Stimulated activated naive B cell treated with anti-CD40 and anti-IgM and Interleukin-4, amounts not matched to agents 10 μg/mL and 1 μg/mL and 100 μg/mL, for 72 hours (primary cell): ENCODE measurements at regions not wholly inside any gene's neighbourhood (a gene's known extent, or its start where the extent isn't known, plus 50 kb on each side); places are given as distances from the start of the nearest gene placed in this dataset.
A peak's percentile ranks its signal among the peaks of the same experiment; 100 is the strongest.

Source experiments
- ATAC-seq, 2 donors: fragments of 150-1000 bp; cut with Tn5 transposase; replicated peaks; 2 replicates each; pipeline ENCODE4 v1.10.0; 2021; ENCODE audit warnings: moderate library complexity in 1 of 2
- DNase-seq: peaks from one replicate; pipeline ENCODE4 v3.0.0; 2021
- H3K27ac Mint-ChIP-seq: one replicate; pipeline ENCODE4 v1.8.0; 2022; ENCODE audit warnings: mild to moderate bottlenecking, mixed read lengths
- H3K27me3 Mint-ChIP-seq, 2 donors: one replicate each; pipeline ENCODE4 v1.8.0; 2022; ENCODE audit warnings: mixed read lengths in 2 of 2
- H3K36me3 Mint-ChIP-seq, 2 donors: one replicate each; pipeline ENCODE4 v1.8.0; 2022; ENCODE audit warnings: mixed read lengths in 2 of 2, mild to moderate bottlenecking in 1 of 2
- H3K4me1 Mint-ChIP-seq, 2 donors: one replicate each; pipeline ENCODE4 v1.8.0; 2022; ENCODE audit warnings: mixed read lengths in 2 of 2, mild to moderate bottlenecking in 1 of 2
- H3K4me3 Mint-ChIP-seq, 2 donors: one replicate each; pipeline ENCODE4 v1.8.0; 2022; ENCODE audit warnings: mild to moderate bottlenecking in 2 of 2, mixed read lengths in 2 of 2, moderate library complexity in 1 of 2
- H3K9me3 Mint-ChIP-seq, 2 donors: one replicate each; pipeline ENCODE4 v1.8.0; 2022; ENCODE audit warnings: mixed read lengths in 2 of 2, mild to moderate bottlenecking in 1 of 2

DNA sequence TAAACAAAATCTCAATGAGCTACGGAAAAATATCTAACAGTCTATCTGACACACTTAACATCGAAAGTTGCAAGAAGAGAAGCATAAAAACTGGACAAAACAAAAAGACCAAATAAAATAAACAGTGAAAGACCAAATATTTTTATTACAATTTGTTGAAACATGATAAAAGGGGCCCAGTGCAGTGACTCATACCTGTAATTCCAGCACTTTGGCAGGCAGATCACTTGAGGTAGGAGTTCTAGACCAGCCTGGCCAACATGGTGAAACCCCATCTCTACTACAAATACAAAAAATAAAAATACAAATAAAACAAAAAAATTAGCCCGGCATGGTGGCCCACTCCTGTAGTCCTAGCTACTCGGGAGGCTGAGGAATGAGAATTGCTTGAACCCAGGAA is 914.0 kb upstream of the ALCAM start:
- Mint-ChIP-seq H3K36me3 (no peaks in the 10 kb centered on the region), H3K9me3 (peaks cover 0 to 3% of the 10 kb centered on the region in 2 donors), H3K27ac (no peak overlapping the region), H3K4me1 (no peaks in the 10 kb centered on the region), H3K27me3 (no peaks in the 10 kb centered on the region), H3K4me3 (no peak overlapping the region)
- DNase-seq (no peak), ATAC-seq (no peak)

DNA sequence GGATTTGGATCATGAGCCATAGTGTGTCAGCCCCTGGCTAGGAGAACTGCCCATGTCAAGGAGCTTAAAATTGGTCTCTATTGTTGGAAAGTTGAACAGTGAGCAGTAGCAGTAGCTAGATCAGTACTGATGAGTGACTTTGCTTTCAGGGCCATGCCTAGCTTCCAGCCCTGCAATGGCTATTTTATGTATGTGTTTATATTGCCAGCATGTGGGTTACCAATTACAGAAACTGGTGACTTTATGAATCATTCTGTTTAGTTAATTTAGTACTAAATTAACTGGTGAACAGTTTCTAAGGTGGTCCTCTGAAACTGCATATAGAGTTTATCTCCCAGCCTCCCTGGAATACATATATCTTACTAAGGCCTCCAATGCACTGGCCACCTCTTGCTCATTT is 908.1 kb upstream of the ALCAM start:
- Mint-ChIP-seq H3K27ac (no peak overlapping the region), H3K9me3 (no peaks in the 10 kb centered on the region), H3K4me1 (peaks cover 0 to 3% of the 10 kb centered on the region in 2 donors), H3K36me3 (no peaks in the 10 kb centered on the region), H3K4me3 (no peak overlapping the region), H3K27me3 (no peaks in the 10 kb centered on the region)
- DNase-seq (no peak), ATAC-seq (no peak)

DNA sequence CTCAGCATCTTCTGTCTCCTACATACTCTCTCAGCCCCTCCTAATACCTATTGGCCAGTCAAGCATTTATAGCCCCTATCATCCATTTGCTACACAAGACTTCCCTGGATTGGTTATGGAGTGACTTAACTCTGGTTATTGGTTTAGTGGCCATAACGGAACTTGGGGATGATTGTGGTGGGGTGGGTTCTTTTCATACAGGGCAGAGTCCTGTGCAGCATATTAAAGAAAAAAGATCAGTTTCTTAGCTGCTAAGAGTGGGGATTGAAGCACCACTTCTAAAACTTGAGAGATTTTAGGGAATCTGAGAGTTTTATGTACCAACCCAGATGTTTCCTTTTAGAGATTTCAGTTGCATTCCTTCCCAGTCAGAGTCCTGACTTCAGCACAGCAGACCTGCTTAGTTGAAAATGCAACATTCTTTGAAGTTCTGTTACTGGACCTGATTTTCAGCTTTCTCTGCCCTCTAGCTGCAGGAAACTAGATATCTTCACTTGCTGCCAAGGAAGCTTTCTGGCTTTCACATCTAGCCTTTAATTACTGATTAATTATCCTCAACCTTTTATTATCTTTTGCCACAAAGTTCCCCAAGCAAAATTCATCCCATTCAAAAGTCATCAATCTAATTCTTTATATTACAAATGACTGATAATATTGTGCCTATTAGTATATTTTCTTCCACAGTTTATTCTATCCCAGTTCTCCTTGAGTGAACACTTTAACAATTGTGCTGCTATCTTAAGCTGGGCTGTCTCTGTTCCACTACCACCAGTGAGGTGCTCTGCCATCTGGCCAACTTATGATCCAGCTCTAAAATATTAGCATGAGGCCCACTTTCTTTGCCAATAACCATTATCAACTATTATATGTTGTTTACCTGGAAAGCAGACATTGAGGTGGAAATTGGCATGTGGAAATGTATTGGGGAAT is 906.0 kb upstream of the ALCAM start:
- DNase-seq (no peak), ATAC-seq (no peak)
- Mint-ChIP-seq H3K9me3 (peaks cover 0 to 5% of the 10 kb centered on the region in 2 donors), H3K27ac (no peak overlapping the region), H3K27me3 (no peaks in the 10 kb centered on the region), H3K4me3 (no peak overlapping the region), H3K36me3 (no peaks in the 10 kb centered on the region), H3K4me1 (peaks cover 0 to 3% of the 10 kb centered on the region in 2 donors)

GRCh38 chr3:104461431-104461830 is 905.3 kb upstream of the ALCAM start:
- H3K27me3 Mint-ChIP-seq: no peaks in the 10 kb centered on the region
- no peak overlapping the region for H3K27ac Mint-ChIP-seq
- no peak overlapping the region for H3K4me3 Mint-ChIP-seq
- ATAC-seq: no peak
- H3K9me3 Mint-ChIP-seq: peaks cover 0 to 5% of the 10 kb centered on the region in 2 donors
- H3K36me3 Mint-ChIP-seq: no peaks in the 10 kb centered on the region
- H3K4me1 Mint-ChIP-seq: peaks cover 0 to 3% of the 10 kb centered on the region in 2 donors
- no peak for DNase-seq

- H3K36me3 Mint-ChIP-seq: peaks cover 3 to 5% of the 10 kb centered on the region in 2 donors
- no peak overlapping the region for H3K4me3 Mint-ChIP-seq
- H3K27ac Mint-ChIP-seq: no peak overlapping the region
- ATAC-seq: no peak
- no peak for DNase-seq
- no peaks in the 10 kb centered on the region for H3K4me1 Mint-ChIP-seq
- no peaks in the 10 kb centered on the region for H3K27me3 Mint-ChIP-seq
- peaks cover 4 to 21% of the 10 kb centered on the region in 2 donors for H3K9me3 Mint-ChIP-seq
Measured at GRCh38 chr3:104472221-104472620, 894.5 kb upstream of the ALCAM start.

- peaks cover 4 to 19% of the 10 kb centered on the region in 2 donors for H3K9me3 Mint-ChIP-seq
- no peaks in the 10 kb centered on the region for H3K36me3 Mint-ChIP-seq
- no peak overlapping the region for H3K4me3 Mint-ChIP-seq
- no peaks in the 10 kb centered on the region for H3K27me3 Mint-ChIP-seq
- ATAC-seq (no peak), DNase-seq (no peak)
- no peak overlapping the region for H3K27ac Mint-ChIP-seq
- no peaks in the 10 kb centered on the region for H3K4me1 Mint-ChIP-seq
Measured at GRCh38 chr3:104474011-104474410, 892.7 kb upstream of the ALCAM start.

DNA sequence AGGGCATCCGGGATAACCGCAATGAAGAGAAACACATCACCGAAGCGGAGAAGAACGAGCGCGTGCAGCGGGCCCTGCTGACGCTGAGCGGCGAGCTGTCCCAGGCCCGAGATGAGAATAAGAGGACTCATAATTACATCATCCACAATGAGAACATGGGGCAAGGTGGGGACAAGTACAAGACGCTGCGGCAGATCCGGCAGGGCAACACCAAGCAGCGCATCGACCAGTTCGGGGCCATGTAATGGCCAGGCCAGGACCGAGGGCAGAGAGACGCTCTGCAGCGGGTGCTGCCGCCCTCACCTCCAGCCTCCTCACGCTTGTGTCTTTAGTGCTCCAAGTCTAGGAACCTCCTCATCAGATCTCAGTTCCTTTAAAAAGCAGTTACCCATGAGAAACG is 863.7 kb upstream of the ALCAM start:
- ATAC-seq (no peak), DNase-seq (no peak)
- Mint-ChIP-seq H3K4me3 (no peak overlapping the region), H3K4me1 (no peaks in the 10 kb centered on the region), H3K27me3 (no peaks in the 10 kb centered on the region), H3K27ac (no peak overlapping the region), H3K9me3 (peaks cover 0 to 6% of the 10 kb centered on the region in 2 donors), H3K36me3 (no peaks in the 10 kb centered on the region)

DNA sequence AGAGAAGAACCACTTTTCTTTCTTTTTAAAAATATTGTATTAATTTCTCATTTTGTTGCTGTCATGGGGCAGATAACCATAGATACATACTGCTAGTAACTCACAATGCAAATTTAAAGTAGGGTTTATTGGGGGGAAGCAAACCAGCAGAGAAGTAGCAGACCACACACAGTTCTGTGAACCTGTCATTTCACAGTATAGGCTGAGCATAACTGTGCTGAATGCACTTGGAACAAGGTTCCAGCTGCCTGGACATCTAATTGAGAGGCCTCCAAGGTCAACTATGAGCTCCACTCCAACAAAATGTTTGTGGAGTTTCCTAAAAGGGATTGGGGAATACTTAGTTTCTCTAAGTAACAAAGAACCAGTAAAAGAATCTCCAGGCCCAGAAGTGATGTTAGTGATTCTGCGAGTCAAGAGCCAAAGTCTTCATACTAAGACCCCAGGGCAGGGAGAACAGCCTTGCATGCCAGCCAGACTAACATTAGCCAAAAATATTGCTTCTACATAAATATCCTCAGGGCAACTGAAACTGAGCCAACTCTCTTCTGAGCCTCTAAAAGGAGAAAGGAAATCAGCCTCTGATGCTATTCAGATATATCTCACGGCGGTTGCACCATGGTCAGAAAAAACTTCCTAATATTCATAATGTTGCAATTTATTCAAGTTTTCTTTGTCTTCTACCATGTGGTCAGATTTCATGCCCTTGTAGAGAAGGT is 856.4 kb upstream of the ALCAM start:
- Mint-ChIP-seq H3K27me3 (no peaks in the 10 kb centered on the region), H3K9me3 (peaks cover 7 to 12% of the 10 kb centered on the region in 2 donors), H3K27ac (no peak overlapping the region), H3K36me3 (peaks cover 3 to 14% of the 10 kb centered on the region in 2 donors), H3K4me1 (no peaks in the 10 kb centered on the region), H3K4me3 (no peak overlapping the region)
- ATAC-seq (no peak), DNase-seq (no peak)

- H3K27ac Mint-ChIP-seq: no peak overlapping the region
- peaks cover 3 to 14% of the 10 kb centered on the region in 2 donors for H3K36me3 Mint-ChIP-seq
- H3K9me3 Mint-ChIP-seq: peaks cover 7 to 9% of the 10 kb centered on the region in 2 donors
Measured at GRCh38 chr3:104514371-104514770, 852.3 kb upstream of the ALCAM start.

GRCh38 chr3:104514776-104515175 is 851.9 kb upstream of the ALCAM start:
- H3K27ac Mint-ChIP-seq: peak overlapping the region; percentile 31
- ATAC-seq: no peak

More at GRCh38 chr3:104514371-104514770, 852.3 kb upstream of the ALCAM start:
- ATAC-seq (no peak), DNase-seq (no peak)
- peaks cover 3 to 7% of the 10 kb centered on the region in 2 donors for H3K4me1 Mint-ChIP-seq
- no peak overlapping the region for H3K4me3 Mint-ChIP-seq
- no peaks in the 10 kb centered on the region for H3K27me3 Mint-ChIP-seq

DNA sequence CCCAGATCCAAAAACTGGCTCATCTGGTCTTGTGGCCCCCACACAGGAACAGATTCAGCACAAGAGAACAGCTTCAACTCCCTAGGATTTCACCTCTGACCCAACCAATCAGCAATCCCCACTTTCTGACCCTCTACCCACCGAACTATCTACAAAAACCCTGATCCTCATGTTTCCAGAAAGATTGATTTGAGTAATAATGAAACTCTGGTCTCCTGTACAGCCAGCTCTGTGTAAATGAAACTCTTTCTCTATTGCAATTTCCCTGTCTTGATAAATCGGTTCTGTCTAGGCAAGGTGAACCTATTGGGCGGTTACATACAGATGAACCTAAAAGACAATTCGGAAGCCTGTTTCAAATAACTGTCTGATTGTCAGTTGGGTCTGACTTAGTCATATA is 847.6 kb upstream of the ALCAM start:
- peak overlapping the region; percentile 79 for H3K27ac Mint-ChIP-seq
- H3K36me3 Mint-ChIP-seq: peaks cover 2 to 18% of the 10 kb centered on the region in 2 donors
- no peaks in the 10 kb centered on the region for H3K27me3 Mint-ChIP-seq
- peaks cover 2 to 10% of the 10 kb centered on the region in 2 donors for H3K9me3 Mint-ChIP-seq
- peaks cover 28 to 46% of the 10 kb centered on the region in 2 donors for H3K4me1 Mint-ChIP-seq
- DNase-seq: no peak
- H3K4me3 Mint-ChIP-seq: no peak overlapping the region
- peak; percentile 6 to 21 for ATAC-seq

More at GRCh38 chr3:104514776-104515175, 851.9 kb upstream of the ALCAM start:
- DNase-seq: no peak
- H3K36me3 Mint-ChIP-seq: peaks cover 3 to 14% of the 10 kb centered on the region in 2 donors
- H3K9me3 Mint-ChIP-seq: peaks cover 7 to 9% of the 10 kb centered on the region in 2 donors
- H3K4me3 Mint-ChIP-seq: no peak overlapping the region
- no peaks in the 10 kb centered on the region for H3K27me3 Mint-ChIP-seq
- H3K4me1 Mint-ChIP-seq: peaks cover 6 to 11% of the 10 kb centered on the region in 2 donors

GRCh38 chr3:104519468-104520227 is 847.1 kb upstream of the ALCAM start:
- Mint-ChIP-seq H3K4me3 (peak overlapping the region; percentile 1 to 33), H3K4me1 (peaks cover 28 to 46% of the 10 kb centered on the region in 2 donors), H3K9me3 (peaks cover 1 to 6% of the 10 kb centered on the region in 2 donors), H3K27me3 (no peaks in the 10 kb centered on the region), H3K36me3 (peaks cover 2 to 16% of the 10 kb centered on the region in 2 donors), H3K27ac (peak overlapping the region; percentile 79)
- ATAC-seq (no peak), DNase-seq (no peak)

DNA sequence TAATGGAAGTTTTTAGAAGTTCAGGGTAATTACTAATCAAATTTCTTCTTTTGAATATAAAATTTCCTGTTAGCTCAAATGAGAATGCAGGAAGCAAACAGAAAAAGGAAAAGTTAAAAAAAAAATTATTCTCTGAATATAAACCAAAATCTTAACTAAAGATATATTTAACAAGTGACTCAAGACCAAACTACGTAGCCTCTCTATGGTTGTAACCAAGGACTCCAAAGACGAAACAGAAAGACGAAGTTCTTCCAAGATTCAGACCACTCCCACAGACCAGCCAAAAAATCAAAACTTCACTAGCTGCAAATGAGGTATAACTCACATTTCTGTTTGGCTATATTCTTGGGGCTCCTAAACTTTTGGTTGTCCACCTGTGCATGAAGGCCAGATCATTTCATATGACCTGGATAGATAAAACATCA is 846.5 kb upstream of the ALCAM start:
- H3K4me3 Mint-ChIP-seq: peak overlapping the region; percentile 63 to 73
- peaks cover 28 to 46% of the 10 kb centered on the region in 2 donors for H3K4me1 Mint-ChIP-seq
- DNase-seq (no peak), ATAC-seq (no peak)
- H3K36me3 Mint-ChIP-seq: peaks cover 2 to 12% of the 10 kb centered on the region in 2 donors
- H3K27me3 Mint-ChIP-seq: no peaks in the 10 kb centered on the region
- H3K27ac Mint-ChIP-seq: peak overlapping the region; percentile 93
- H3K9me3 Mint-ChIP-seq: peaks cover 1 to 3% of the 10 kb centered on the region in 2 donors
